Spleen (tissue), 7 donors: ENCODE measurements at regions not wholly inside any gene's neighbourhood (a gene's known extent, or its start where the extent isn't known, plus 50 kb on each side); places are given as distances from the start of the nearest gene placed in this dataset.

Experiments used
- CTCF ChIP-seq, 11 experiments: fragments of 200-600 bp in 7 of 11; fragments of 450-650 bp in 4 of 11; sonication (generic) in 4 of 11; IDR thresholded peaks in 8 of 11; conservative IDR thresholded peaks in 3 of 11; 1 replicate in 7 of 11; 2 replicates in 4 of 11; pipeline versions ENCODE4 v1.4.0 to v1.8.0; 2016 to 2021; ENCODE audit warnings: antibody characterized with exemption in 11 of 11, inconsistent platforms in 4 of 11, mild to moderate bottlenecking in 1 of 11
- POLR2A ChIP-seq, 3 donors: fragments of 450-650 bp; IDR thresholded peaks; one replicate each; pipeline ENCODE4 v1.5.1; 2017; ENCODE audit warnings: antibody characterized with exemption in 3 of 3, mild to moderate bottlenecking in 1 of 3
- POLR2AphosphoS5 ChIP-seq, 3 donors: sonication (generic); formaldehyde crosslinking; IDR thresholded peaks; one replicate each; pipeline ENCODE4 v1.5.1; 2017; ENCODE audit warnings: antibody characterized with exemption in 3 of 3
- donor health status: DM: no; HTN: no; CAD: no; lungs with moderate emphysema.
- donor health status: DM: no; HTN: no; CAD: no.
- donor health status: DM: no; HTN: no; CAD: no.

- TF ChIP-seq CTCF (IDR thresholded peaks at IDR 0.05 in 8 of 11, conservative IDR thresholded peaks at IDR 0.05 in 3 of 11): no peak
- TF ChIP-seq POLR2A (IDR thresholded peaks at IDR 0.05): no peak
- TF ChIP-seq POLR2AphosphoS5 (IDR thresholded peaks at IDR 0.05): no peak
Observed at GRCh38 chr10:8566737-8567136, 512.2 kb downstream of the GATA3 start.
